WTC11 (cell line): ENCODE measurements at regions not wholly inside any gene's neighbourhood (a gene's known extent, or its start where the extent isn't known, plus 50 kb on each side); places are given as distances from the start of the nearest gene placed in this dataset.

Experiments
- ATAC-seq: fragments of 200-7000 bp; cut with Tn5 transposase; 2 replicates; pipeline ENCODE4 v1.10.0; 2021; ENCODE audit warnings: mild to moderate bottlenecking, moderate library complexity
- CTCF ChIA-PET: fragments of 300-600 bp; sonication (Branson Sonifier 250); formaldehyde crosslinking; loops from one replicate; lab custom pipeline; 2021; ENCODE audit warnings: antibody characterized with exemption; lab: Charles Lee
- POLR2A ChIA-PET: fragments of 350-600 bp; sonication (Branson Sonifier 250); formaldehyde crosslinking; loops from one replicate; lab custom pipeline; 2021; ENCODE audit warnings: antibody characterized with exemption; lab: Charles Lee
- DNase-seq: peaks from one replicate; pipeline ENCODE4 v3.0.0; 2021; ENCODE audit warnings: low spot score
- H3K27ac Mint-ChIP-seq: 2 replicates; pipeline ENCODE4 v1.8.0; 2021; ENCODE audit warnings: mixed read lengths
- H3K27me3 Mint-ChIP-seq: 2 replicates; pipeline ENCODE4 v1.8.0; 2021; ENCODE audit warnings: low read depth, mild to moderate bottlenecking, moderate library complexity, mixed read lengths
- H3K36me3 Mint-ChIP-seq: 2 replicates; pipeline ENCODE4 v1.8.0; 2021; ENCODE audit warnings: mixed read lengths
- H3K4me1 Mint-ChIP-seq: 2 replicates; pipeline ENCODE4 v1.8.0; 2022; ENCODE audit warnings: mixed read lengths
- H3K4me3 Mint-ChIP-seq: 2 replicates; pipeline ENCODE4 v1.8.0; 2021; ENCODE audit warnings: mild to moderate bottlenecking, moderate library complexity, mixed read lengths
- H3K9me3 Mint-ChIP-seq: 2 replicates; pipeline ENCODE4 v1.8.0; 2021; ENCODE audit warnings: mixed read lengths
- CREM ChIP-seq: sonication (generic); formaldehyde crosslinking; IDR thresholded peaks from 2 replicates; pipeline ENCODE4 v1.8.1; 2022; ENCODE audit warnings: mild to moderate bottlenecking, missing genetic modification reagents, moderate library complexity
- EMX1 ChIP-seq: fragments of 250-450 bp; sonication (Bioruptor Pico); IDR thresholded peaks from 2 replicates; pipeline ENCODE4 v1.8.0; 2021; ENCODE audit warnings: mild to moderate bottlenecking
- FOXP4 ChIP-seq: sonication (generic); formaldehyde crosslinking; IDR thresholded peaks from 2 replicates; pipeline ENCODE4 v1.8.0; 2022; ENCODE audit warnings: mild to moderate bottlenecking, missing genetic modification reagents
- MYBL2 ChIP-seq: sonication (generic); formaldehyde crosslinking; IDR thresholded peaks from 2 replicates; pipeline ENCODE4 v1.8.1; 2023; ENCODE audit warnings: mild to moderate bottlenecking, moderate library complexity, missing genetic modification reagents
- NFATC4 ChIP-seq: fragments of 250-450 bp; sonication (Bioruptor Pico); IDR thresholded peaks from 2 replicates; pipeline ENCODE4 v1.9.0; 2021; ENCODE audit warnings: mild to moderate bottlenecking
- NFE2L1 ChIP-seq: sonication (generic); formaldehyde crosslinking; IDR thresholded peaks from 2 replicates; pipeline ENCODE4 v1.8.1; 2023; ENCODE audit warnings: missing genetic modification reagents
- NR3C1 ChIP-seq: sonication (generic); formaldehyde crosslinking; conservative IDR thresholded peaks from 2 replicates; pipeline ENCODE4 v1.8.1; 2023; ENCODE audit warnings: low read depth, mild to moderate bottlenecking, missing genetic modification reagents
- SMAD3 ChIP-seq: sonication (generic); formaldehyde crosslinking; IDR thresholded peaks from 2 replicates; pipeline ENCODE4 v1.8.0; 2022; ENCODE audit warnings: missing genetic modification reagents, mild to moderate bottlenecking, borderline replicate concordance
- TCF7 ChIP-seq: sonication (generic); formaldehyde crosslinking; IDR thresholded peaks from 2 replicates; pipeline ENCODE4 v1.8.0; 2022; ENCODE audit warnings: mild to moderate bottlenecking, low read depth, missing genetic modification reagents, moderate library complexity
- ZBTB21 ChIP-seq: sonication (generic); formaldehyde crosslinking; IDR thresholded peaks from 2 replicates; pipeline ENCODE4 v1.8.1; 2023; ENCODE audit warnings: mild to moderate bottlenecking, missing genetic modification reagents, borderline replicate concordance
- ZMAT4 ChIP-seq: fragments of 250-450 bp; sonication (Bioruptor Pico); IDR thresholded peaks from 2 replicates; pipeline ENCODE4 v1.9.0; 2021; ENCODE audit warnings: mild to moderate bottlenecking
- TF ChIP-seq, protein P1 (sequence below): sonication (generic); formaldehyde crosslinking; IDR thresholded peaks from 2 replicates; pipeline ENCODE4 v1.8.1; 2023; ENCODE audit warnings: mild to moderate bottlenecking, moderate library complexity, missing genetic modification reagents
- TF ChIP-seq, protein P2 (sequence below): sonication (generic); formaldehyde crosslinking; IDR thresholded peaks from 2 replicates; pipeline ENCODE4 v1.8.0; 2022; ENCODE audit warnings: missing genetic modification reagents
- TF ChIP-seq, protein P3 (sequence below): sonication (generic); formaldehyde crosslinking; IDR thresholded peaks from 2 replicates; pipeline ENCODE4 v1.8.1; 2022; ENCODE audit warnings: mild to moderate bottlenecking, missing genetic modification reagents, moderate library complexity, borderline replicate concordance
- TF ChIP-seq, protein P4 (sequence below): sonication (generic); formaldehyde crosslinking; IDR thresholded peaks from 2 replicates; pipeline ENCODE4 v1.8.0; 2023; ENCODE audit warnings: missing genetic modification reagents

GRCh38 chr12:67428431-67428830 is 159.3 kb downstream of the CAND1 start (continued):
- TF ChIP-seq FOXP4 (no peak), NFE2L1 (CRISPR knock-in tag) (no peak), CREM (no peak), NR3C1 (no peak), TCF7 (no peak), ZBTB21 (no peak), NFATC4 (no peak), ZMAT4 (CRISPR knock-in tag) (no peak)
- TF ChIP-seq, protein P1, sequence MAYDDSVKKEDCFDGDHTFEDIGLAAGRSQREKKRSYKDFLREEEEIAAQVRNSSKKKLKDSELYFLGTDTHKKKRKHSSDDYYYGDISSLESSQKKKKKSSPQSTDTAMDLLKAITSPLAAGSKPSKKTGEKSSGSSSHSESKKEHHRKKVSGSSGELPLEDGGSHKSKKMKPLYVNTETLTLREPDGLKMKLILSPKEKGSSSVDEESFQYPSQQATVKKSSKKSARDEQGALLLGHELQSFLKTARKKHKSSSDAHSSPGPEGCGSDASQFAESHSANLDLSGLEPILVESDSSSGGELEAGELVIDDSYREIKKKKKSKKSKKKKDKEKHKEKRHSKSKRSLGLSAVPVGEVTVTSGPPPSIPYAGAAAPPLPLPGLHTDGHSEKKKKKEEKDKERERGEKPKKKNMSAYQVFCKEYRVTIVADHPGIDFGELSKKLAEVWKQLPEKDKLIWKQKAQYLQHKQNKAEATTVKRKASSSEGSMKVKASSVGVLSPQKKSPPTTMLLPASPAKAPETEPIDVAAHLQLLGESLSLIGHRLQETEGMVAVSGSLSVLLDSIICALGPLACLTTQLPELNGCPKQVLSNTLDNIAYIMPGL (CRISPR knock-in tag) = no peak
- TF ChIP-seq, protein P2, sequence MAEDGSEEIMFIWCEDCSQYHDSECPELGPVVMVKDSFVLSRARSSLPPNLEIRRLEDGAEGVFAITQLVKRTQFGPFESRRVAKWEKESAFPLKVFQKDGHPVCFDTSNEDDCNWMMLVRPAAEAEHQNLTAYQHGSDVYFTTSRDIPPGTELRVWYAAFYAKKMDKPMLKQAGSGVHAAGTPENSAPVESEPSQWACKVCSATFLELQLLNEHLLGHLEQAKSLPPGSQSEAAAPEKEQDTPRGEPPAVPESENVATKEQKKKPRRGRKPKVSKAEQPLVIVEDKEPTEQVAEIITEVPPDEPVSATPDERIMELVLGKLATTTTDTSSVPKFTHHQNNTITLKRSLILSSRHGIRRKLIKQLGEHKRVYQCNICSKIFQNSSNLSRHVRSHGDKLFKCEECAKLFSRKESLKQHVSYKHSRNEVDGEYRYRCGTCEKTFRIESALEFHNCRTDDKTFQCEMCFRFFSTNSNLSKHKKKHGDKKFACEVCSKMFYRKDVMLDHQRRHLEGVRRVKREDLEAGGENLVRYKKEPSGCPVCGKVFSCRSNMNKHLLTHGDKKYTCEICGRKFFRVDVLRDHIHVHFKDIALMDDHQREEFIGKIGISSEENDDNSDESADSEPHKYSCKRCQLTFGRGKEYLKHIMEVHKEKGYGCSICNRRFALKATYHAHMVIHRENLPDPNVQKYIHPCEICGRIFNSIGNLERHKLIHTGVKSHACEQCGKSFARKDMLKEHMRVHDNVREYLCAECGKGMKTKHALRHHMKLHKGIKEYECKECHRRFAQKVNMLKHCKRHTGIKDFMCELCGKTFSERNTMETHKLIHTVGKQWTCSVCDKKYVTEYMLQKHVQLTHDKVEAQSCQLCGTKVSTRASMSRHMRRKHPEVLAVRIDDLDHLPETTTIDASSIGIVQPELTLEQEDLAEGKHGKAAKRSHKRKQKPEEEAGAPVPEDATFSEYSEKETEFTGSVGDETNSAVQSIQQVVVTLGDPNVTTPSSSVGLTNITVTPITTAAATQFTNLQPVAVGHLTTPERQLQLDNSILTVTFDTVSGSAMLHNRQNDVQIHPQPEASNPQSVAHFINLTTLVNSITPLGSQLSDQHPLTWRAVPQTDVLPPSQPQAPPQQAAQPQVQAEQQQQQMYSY = no peak
- TF ChIP-seq, protein P3, sequence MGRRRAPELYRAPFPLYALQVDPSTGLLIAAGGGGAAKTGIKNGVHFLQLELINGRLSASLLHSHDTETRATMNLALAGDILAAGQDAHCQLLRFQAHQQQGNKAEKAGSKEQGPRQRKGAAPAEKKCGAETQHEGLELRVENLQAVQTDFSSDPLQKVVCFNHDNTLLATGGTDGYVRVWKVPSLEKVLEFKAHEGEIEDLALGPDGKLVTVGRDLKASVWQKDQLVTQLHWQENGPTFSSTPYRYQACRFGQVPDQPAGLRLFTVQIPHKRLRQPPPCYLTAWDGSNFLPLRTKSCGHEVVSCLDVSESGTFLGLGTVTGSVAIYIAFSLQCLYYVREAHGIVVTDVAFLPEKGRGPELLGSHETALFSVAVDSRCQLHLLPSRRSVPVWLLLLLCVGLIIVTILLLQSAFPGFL (CRISPR knock-in tag) = no peak

GRCh38 chr12:67430708-67431335 is 161.7 kb downstream of the CAND1 start:
- CTCF ChIA-PET = interaction anchor here (0.7 to 1.6 kb wide), 9 partner anchors 9 to 512 kb away, joined by 3 to 24 read pairs (median 4); no protein-coding TSS in a partner anchor
- ATAC-seq (peak; percentile 67), DNase-seq (peak; percentile 20)
- H3K36me3 Mint-ChIP-seq = no peaks in the 10 kb centered on the region
- no peaks in the 10 kb centered on the region for H3K27me3 Mint-ChIP-seq
- POLR2A ChIA-PET = no interaction called here
- H3K4me1 Mint-ChIP-seq = peaks cover 19% of the 10 kb centered on the region
- no peak overlapping the region for H3K27ac Mint-ChIP-seq
- H3K4me3 Mint-ChIP-seq = no peak overlapping the region
- peaks cover 3% of the 10 kb centered on the region; the same call in 1 of the 2 replicates for H3K9me3 Mint-ChIP-seq
- TF ChIP-seq MYBL2 (CRISPR knock-in tag) = no peak
- TF ChIP-seq FOXP4 = no peak
- TF ChIP-seq ZBTB21 = no peak
- TF ChIP-seq, protein P4, sequence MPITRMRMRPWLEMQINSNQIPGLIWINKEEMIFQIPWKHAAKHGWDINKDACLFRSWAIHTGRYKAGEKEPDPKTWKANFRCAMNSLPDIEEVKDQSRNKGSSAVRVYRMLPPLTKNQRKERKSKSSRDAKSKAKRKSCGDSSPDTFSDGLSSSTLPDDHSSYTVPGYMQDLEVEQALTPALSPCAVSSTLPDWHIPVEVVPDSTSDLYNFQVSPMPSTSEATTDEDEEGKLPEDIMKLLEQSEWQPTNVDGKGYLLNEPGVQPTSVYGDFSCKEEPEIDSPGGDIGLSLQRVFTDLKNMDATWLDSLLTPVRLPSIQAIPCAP (CRISPR knock-in tag) = no peak
- TF ChIP-seq TCF7 = no peak
- no peak for TF ChIP-seq CREM
- no peak for TF ChIP-seq ZMAT4 (CRISPR knock-in tag)
- no peak for TF ChIP-seq SMAD3 (CRISPR knock-in tag)
- TF ChIP-seq, protein P2 = no peak
- TF ChIP-seq EMX1 (CRISPR knock-in tag) = no peak
